ENCODE measurements at regions not wholly inside any gene's neighbourhood (a gene's known extent, or its start where the extent isn't known, plus 50 kb on each side); places are given as distances from the start of the nearest gene placed in this dataset.

GRCh38 chr16:87074641-87075318 lies 242.4 kb downstream of the C16orf95 start:
- H3K36me3 ChIP-seq: no peaks in the 10 kb centered on the region
- H3K9me3 ChIP-seq: peaks cover 0 to under 1% of the 10 kb centered on the region in 2 donors
- H3K4me1 ChIP-seq: no peaks in the 10 kb centered on the region
- ATAC-seq (no peak), DNase-seq (no peak)
- H3K4me3 ChIP-seq: no peak overlapping the region
- no peak overlapping the region for H3K27ac ChIP-seq
- no peak for TF ChIP-seq CTCF (IDR thresholded peaks at IDR 0.05)
- peaks cover 0 to 24% of the 10 kb centered on the region in 2 donors for H3K27me3 ChIP-seq
- intact Hi-C loops (cut with DNase I): no loop called here

GRCh38 chr16:87075319-87075860 lies 241.8 kb downstream of the C16orf95 start:
- Histone ChIP-seq H3K27ac (no peak overlapping the region), H3K36me3 (no peaks in the 10 kb centered on the region), H3K4me1 (no peaks in the 10 kb centered on the region), H3K27me3 (peaks cover 0 to 18% of the 10 kb centered on the region in 2 donors), H3K4me3 (no peak overlapping the region), H3K9me3 (peaks cover 0 to 6% of the 10 kb centered on the region in 2 donors)
- ATAC-seq (no peak), DNase-seq (no peak)
- intact Hi-C loops (cut with DNase I): no loop called here
- TF ChIP-seq CTCF (IDR thresholded peaks at IDR 0.05): no peak

GRCh38 chr16:87076331-87076949 lies 240.8 kb downstream of the C16orf95 start:
- Histone ChIP-seq H3K27ac (no peak overlapping the region), H3K9me3 (peaks cover 5 to 17% of the 10 kb centered on the region in 2 donors), H3K4me1 (no peaks in the 10 kb centered on the region), H3K36me3 (no peaks in the 10 kb centered on the region), H3K27me3 (peaks cover 0 to 12% of the 10 kb centered on the region in 2 donors), H3K4me3 (no peak overlapping the region)
- no peak for TF ChIP-seq CTCF (IDR thresholded peaks at IDR 0.05)
- ATAC-seq (no peak), DNase-seq (no peak)
- intact Hi-C loops (cut with DNase I): no loop called here

- Histone ChIP-seq H3K36me3 (no peaks in the 10 kb centered on the region), H3K27ac (no peak overlapping the region), H3K27me3 (peaks cover 0 to 7% of the 10 kb centered on the region in 2 donors), H3K4me1 (no peaks in the 10 kb centered on the region), H3K4me3 (no peak overlapping the region), H3K9me3 (peaks cover 5 to 24% of the 10 kb centered on the region in 2 donors)
- ATAC-seq (peak; percentile 87), DNase-seq (peak in 2 of 4 donors; percentile 58 to 65)
- TF ChIP-seq CTCF (IDR thresholded peaks at IDR 0.05): peak; percentile 36 to 59
- intact Hi-C loops (cut with DNase I): no loop called here
Observed at GRCh38 chr16:87076950-87077749, 240.0 kb downstream of the C16orf95 start.

GRCh38 chr16:87077750-87078127 lies 239.5 kb downstream of the C16orf95 start:
- no peak overlapping the region for H3K27ac ChIP-seq
- H3K27me3 ChIP-seq: peaks cover 0 to under 1% of the 10 kb centered on the region in 2 donors
- H3K4me3 ChIP-seq: no peak overlapping the region
- ATAC-seq: no peak
- no peaks in the 10 kb centered on the region for H3K36me3 ChIP-seq
- no peak for DNase-seq
- H3K9me3 ChIP-seq: peaks cover 5 to 25% of the 10 kb centered on the region in 2 donors
- intact Hi-C loops (cut with DNase I): no loop called here
- no peaks in the 10 kb centered on the region for H3K4me1 ChIP-seq
- TF ChIP-seq CTCF (IDR thresholded peaks at IDR 0.05): no peak
